ENCODE measurements at regions not wholly inside any gene's neighbourhood (a gene's known extent, or its start where the extent isn't known, plus 50 kb on each side); places are given as distances from the start of the nearest gene placed in this dataset.

GRCh38 chr4:1543561-1543960 is 137.3 kb upstream of the NKX1-1 start:
- TF ChIP-seq CTCF (IDR thresholded peaks at IDR 0.05), result no peak
- TF ChIP-seq EZH2 (IDR thresholded peaks at IDR 0.05), result no peak
- TF ChIP-seq EZH2phosphoT487 (IDR thresholded peaks at IDR 0.05), result no peak

Data from neural progenitor cell (in vitro differentiated cells).